ENCODE measurements at regions not wholly inside any gene's neighbourhood (a gene's known extent, or its start where the extent isn't known, plus 50 kb on each side); places are given as distances from the start of the nearest gene placed in this dataset.

GRCh38 chr12:84436134-84436533, 476.5 kb downstream of the SLC6A15 start:
- no peaks in the 10 kb centered on the region for H3K27me3 ChIP-seq (ENCODE audit: control insufficient read depth in 1 of 2, insufficient read depth in 2 of 2, low read length in 1 of 2)
- no peaks in the 10 kb centered on the region for H3K4me1 ChIP-seq (ENCODE audit: control insufficient read depth in 1 of 2, insufficient read depth in 2 of 2, low read length in 2 of 2)
- intact Hi-C loops (cut with DNase I), result no loop called here

GRCh38 chr12:84435682-84436081, 476.9 kb downstream of the SLC6A15 start:
- intact Hi-C loops (cut with DNase I), result no loop called here
- Histone ChIP-seq H3K9me3 (ENCODE audit: control insufficient read depth, low read length) (no peaks in the 10 kb centered on the region), H3K4me3 (ENCODE audit: low read length in 2 of 2) (no peak overlapping the region), H3K4me1 (ENCODE audit: control insufficient read depth in 1 of 2, insufficient read depth in 2 of 2, low read length in 2 of 2) (no peaks in the 10 kb centered on the region), H3K36me3 (ENCODE audit: control insufficient read depth in 1 of 2, insufficient read depth in 2 of 2, low read length in 1 of 2) (no peaks in the 10 kb centered on the region), H3K27ac (ENCODE audit: low read depth in 1 of 2, low read length in 2 of 2) (no peak overlapping the region), H3K27me3 (ENCODE audit: control insufficient read depth in 1 of 2, insufficient read depth in 2 of 2, low read length in 1 of 2) (no peaks in the 10 kb centered on the region)
- whole genome bisulfite sequencing, 2 donors, result 81 to 88% methylated on average over 2 of the region's 2 CpGs
- DNase-seq, result no peak
- no peak for ATAC-seq (ENCODE audit: low FRiP score)

More at GRCh38 chr12:84436134-84436533, 476.5 kb downstream of the SLC6A15 start:
- 63 to 96% methylated on average over 1 of the region's 1 CpG for WGBS, 2 donors
- Histone ChIP-seq H3K27ac (ENCODE audit: low read depth in 1 of 2, low read length in 2 of 2) (no peak overlapping the region), H3K9me3 (ENCODE audit: control insufficient read depth, low read length) (no peaks in the 10 kb centered on the region), H3K36me3 (ENCODE audit: control insufficient read depth in 1 of 2, insufficient read depth in 2 of 2, low read length in 1 of 2) (no peaks in the 10 kb centered on the region), H3K4me3 (ENCODE audit: low read length in 2 of 2) (no peak overlapping the region)
- no peak for DNase-seq
- ATAC-seq (ENCODE audit: low FRiP score), result no peak

GRCh38 chr12:84422340-84422739, 490.3 kb downstream of the SLC6A15 start:
- Histone ChIP-seq H3K27me3 (ENCODE audit: control insufficient read depth in 1 of 2, insufficient read depth in 2 of 2, low read length in 1 of 2) (no peaks in the 10 kb centered on the region), H3K27ac (ENCODE audit: low read depth in 1 of 2, low read length in 2 of 2) (no peak overlapping the region), H3K4me1 (ENCODE audit: control insufficient read depth in 1 of 2, insufficient read depth in 2 of 2, low read length in 2 of 2) (no peaks in the 10 kb centered on the region), H3K9me3 (ENCODE audit: control insufficient read depth, low read length) (no peaks in the 10 kb centered on the region), H3K4me3 (ENCODE audit: low read length in 2 of 2) (no peak overlapping the region), H3K36me3 (ENCODE audit: control insufficient read depth in 1 of 2, insufficient read depth in 2 of 2, low read length in 1 of 2) (no peaks in the 10 kb centered on the region)
- WGBS, 2 donors, result 74 to 78% methylated on average over 2 of the region's 2 CpGs
- DNase-seq, result no peak
- ATAC-seq (ENCODE audit: low FRiP score), result no peak
- intact Hi-C loops (cut with DNase I), result no loop called here

GRCh38 chr12:84421103-84421502, 491.5 kb downstream of the SLC6A15 start:
- Histone ChIP-seq H3K9me3 (ENCODE audit: control insufficient read depth, low read length) (no peaks in the 10 kb centered on the region), H3K4me1 (ENCODE audit: control insufficient read depth in 1 of 2, insufficient read depth in 2 of 2, low read length in 2 of 2) (no peaks in the 10 kb centered on the region), H3K27me3 (ENCODE audit: control insufficient read depth in 1 of 2, insufficient read depth in 2 of 2, low read length in 1 of 2) (no peaks in the 10 kb centered on the region), H3K27ac (ENCODE audit: low read depth in 1 of 2, low read length in 2 of 2) (no peak overlapping the region), H3K4me3 (ENCODE audit: low read length in 2 of 2) (no peak overlapping the region), H3K36me3 (ENCODE audit: control insufficient read depth in 1 of 2, insufficient read depth in 2 of 2, low read length in 1 of 2) (no peaks in the 10 kb centered on the region)
- ATAC-seq (ENCODE audit: low FRiP score) (no peak), DNase-seq (no peak)
- intact Hi-C loops (cut with DNase I), result no loop called here

- no peak for DNase-seq
- no peak overlapping the region for H3K4me3 ChIP-seq (ENCODE audit: low read length in 2 of 2)
- H3K4me1 ChIP-seq (ENCODE audit: control insufficient read depth in 1 of 2, insufficient read depth in 2 of 2, low read length in 2 of 2), result no peaks in the 10 kb centered on the region
- no peak overlapping the region for H3K27ac ChIP-seq (ENCODE audit: low read depth in 1 of 2, low read length in 2 of 2)
- intact Hi-C loops (cut with DNase I), result no loop called here
- no peaks in the 10 kb centered on the region for H3K27me3 ChIP-seq (ENCODE audit: control insufficient read depth in 1 of 2, insufficient read depth in 2 of 2, low read length in 1 of 2)
- 3 to 6% methylated on average over 1 of the region's 1 CpG for WGBS, 2 donors
- H3K9me3 ChIP-seq (ENCODE audit: control insufficient read depth, low read length), result no peaks in the 10 kb centered on the region
- H3K36me3 ChIP-seq (ENCODE audit: control insufficient read depth in 1 of 2, insufficient read depth in 2 of 2, low read length in 1 of 2), result no peaks in the 10 kb centered on the region
- no peak for ATAC-seq (ENCODE audit: low FRiP score)
These were observed 496.0 kb downstream of the SLC6A15 start for GRCh38 chr12:84416626-84417025.

- DNase-seq (no peak), ATAC-seq (ENCODE audit: low FRiP score) (no peak)
- Histone ChIP-seq H3K27ac (ENCODE audit: low read depth in 1 of 2, low read length in 2 of 2) (no peak overlapping the region), H3K36me3 (ENCODE audit: control insufficient read depth in 1 of 2, insufficient read depth in 2 of 2, low read length in 1 of 2) (no peaks in the 10 kb centered on the region), H3K4me1 (ENCODE audit: control insufficient read depth in 1 of 2, insufficient read depth in 2 of 2, low read length in 2 of 2) (no peaks in the 10 kb centered on the region), H3K27me3 (ENCODE audit: control insufficient read depth in 1 of 2, insufficient read depth in 2 of 2, low read length in 1 of 2) (no peaks in the 10 kb centered on the region), H3K9me3 (ENCODE audit: control insufficient read depth, low read length) (no peaks in the 10 kb centered on the region), H3K4me3 (ENCODE audit: low read length in 2 of 2) (no peak overlapping the region)
- intact Hi-C loops (cut with DNase I), result no loop called here
- WGBS, 2 donors, result 83 to 88% methylated on average over 2 of the region's 2 CpGs
These were observed 496.7 kb downstream of the SLC6A15 start for GRCh38 chr12:84415946-84416345.

- no peaks in the 10 kb centered on the region for H3K27me3 ChIP-seq (ENCODE audit: control insufficient read depth in 1 of 2, insufficient read depth in 2 of 2, low read length in 1 of 2)
- H3K9me3 ChIP-seq (ENCODE audit: control insufficient read depth, low read length), result no peaks in the 10 kb centered on the region
- intact Hi-C loops (cut with DNase I), result no loop called here
- no peaks in the 10 kb centered on the region for H3K36me3 ChIP-seq (ENCODE audit: control insufficient read depth in 1 of 2, insufficient read depth in 2 of 2, low read length in 1 of 2)
- ATAC-seq (ENCODE audit: low FRiP score) (no peak), DNase-seq (no peak)
- WGBS, 2 donors, result 54 to 58% methylated on average over 2 of the region's 2 CpGs
- no peak overlapping the region for H3K27ac ChIP-seq (ENCODE audit: low read depth in 1 of 2, low read length in 2 of 2)
- no peaks in the 10 kb centered on the region for H3K4me1 ChIP-seq (ENCODE audit: control insufficient read depth in 1 of 2, insufficient read depth in 2 of 2, low read length in 2 of 2)
- no peak overlapping the region for H3K4me3 ChIP-seq (ENCODE audit: low read length in 2 of 2)
These were observed 498.9 kb downstream of the SLC6A15 start for GRCh38 chr12:84413656-84414055.

GRCh38 chr12:84412226-84412625, 500.4 kb downstream of the SLC6A15 start:
- no peaks in the 10 kb centered on the region for H3K4me1 ChIP-seq (ENCODE audit: control insufficient read depth in 1 of 2, insufficient read depth in 2 of 2, low read length in 2 of 2)
- H3K9me3 ChIP-seq (ENCODE audit: control insufficient read depth, low read length), result no peaks in the 10 kb centered on the region
- ATAC-seq (ENCODE audit: low FRiP score) (no peak), DNase-seq (no peak)
- no peaks in the 10 kb centered on the region for H3K27me3 ChIP-seq (ENCODE audit: control insufficient read depth in 1 of 2, insufficient read depth in 2 of 2, low read length in 1 of 2)
- H3K36me3 ChIP-seq (ENCODE audit: control insufficient read depth in 1 of 2, insufficient read depth in 2 of 2, low read length in 1 of 2), result no peaks in the 10 kb centered on the region
- no peak overlapping the region for H3K4me3 ChIP-seq (ENCODE audit: low read length in 2 of 2)
- intact Hi-C loops (cut with DNase I), result no loop called here
- 30 to 32% methylated on average over 1 of the region's 1 CpG for WGBS, 2 donors
- no peak overlapping the region for H3K27ac ChIP-seq (ENCODE audit: low read depth in 1 of 2, low read length in 2 of 2)

GRCh38 chr12:84411031-84411430, 501.6 kb downstream of the SLC6A15 start:
- ATAC-seq (ENCODE audit: low FRiP score), result no peak
- WGBS, 2 donors, result 92 to 94% methylated on average over 3 of the region's 3 CpGs

More at GRCh38 chr12:84411031-84411430, 501.6 kb downstream of the SLC6A15 start:
- Histone ChIP-seq H3K9me3 (ENCODE audit: control insufficient read depth, low read length) (no peaks in the 10 kb centered on the region), H3K4me3 (ENCODE audit: low read length in 2 of 2) (no peak overlapping the region), H3K36me3 (ENCODE audit: control insufficient read depth in 1 of 2, insufficient read depth in 2 of 2, low read length in 1 of 2) (no peaks in the 10 kb centered on the region), H3K27me3 (ENCODE audit: control insufficient read depth in 1 of 2, insufficient read depth in 2 of 2, low read length in 1 of 2) (no peaks in the 10 kb centered on the region), H3K4me1 (ENCODE audit: control insufficient read depth in 1 of 2, insufficient read depth in 2 of 2, low read length in 2 of 2) (no peaks in the 10 kb centered on the region), H3K27ac (ENCODE audit: low read depth in 1 of 2, low read length in 2 of 2) (no peak overlapping the region)
- intact Hi-C loops (cut with DNase I), result no loop called here
- DNase-seq, result no peak
